GDM1 (cell line): ENCODE measurements at regions not wholly inside any gene's neighbourhood (a gene's known extent, or its start where the extent isn't known, plus 50 kb on each side); places are given as distances from the start of the nearest gene placed in this dataset.
"Not testable (repeated sequence)": the region's sequence is repeated elsewhere in the genome, so short reads cannot be mapped to it uniquely, and the experiment has no call there.

Source experiments
- DNase-seq: peaks from one replicate; lab custom pipeline; 2025; lab: John Stamatoyannopoulos, UW

DNA sequence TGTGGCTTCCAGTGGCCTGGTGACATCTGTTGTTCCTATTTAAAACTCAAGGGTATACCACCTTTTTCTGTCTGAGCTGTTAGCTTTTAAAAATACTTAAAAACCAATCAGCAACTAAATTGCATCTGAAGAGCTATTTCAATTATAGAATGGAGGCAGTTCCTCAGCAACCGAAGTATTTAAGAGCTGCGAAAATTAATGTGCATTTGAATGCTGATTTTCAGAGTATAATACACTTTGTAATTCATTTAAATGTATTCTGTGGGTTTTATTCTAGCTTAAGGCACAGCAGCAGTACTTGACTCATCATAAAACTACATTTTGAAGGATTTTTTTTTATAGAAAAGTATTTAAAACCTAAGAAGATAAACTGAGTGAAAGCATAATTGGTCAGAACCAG lies 404.9 kb upstream of the PRKCQ start:
- DNase-seq: no peak

DNA sequence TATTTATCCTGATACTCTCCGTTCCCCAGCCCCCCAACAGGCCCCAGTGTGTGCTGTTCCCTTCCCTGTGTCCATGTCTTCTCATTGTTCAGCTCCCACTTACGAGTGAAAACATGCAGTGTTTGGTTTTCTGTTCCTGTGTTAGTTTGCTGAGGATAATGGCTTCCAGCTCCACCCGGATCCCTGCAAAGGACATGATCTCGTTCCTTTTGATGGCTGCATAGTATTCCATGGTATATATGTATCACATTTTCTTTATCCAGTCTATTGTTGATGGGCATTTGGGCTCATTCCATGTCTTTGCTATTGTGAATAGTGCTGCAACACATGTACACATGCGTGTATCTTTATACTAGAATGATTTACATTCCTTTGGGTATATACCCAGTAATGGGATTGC lies 403.9 kb upstream of the PRKCQ start:
- not testable (repeated sequence) for DNase-seq

DNA sequence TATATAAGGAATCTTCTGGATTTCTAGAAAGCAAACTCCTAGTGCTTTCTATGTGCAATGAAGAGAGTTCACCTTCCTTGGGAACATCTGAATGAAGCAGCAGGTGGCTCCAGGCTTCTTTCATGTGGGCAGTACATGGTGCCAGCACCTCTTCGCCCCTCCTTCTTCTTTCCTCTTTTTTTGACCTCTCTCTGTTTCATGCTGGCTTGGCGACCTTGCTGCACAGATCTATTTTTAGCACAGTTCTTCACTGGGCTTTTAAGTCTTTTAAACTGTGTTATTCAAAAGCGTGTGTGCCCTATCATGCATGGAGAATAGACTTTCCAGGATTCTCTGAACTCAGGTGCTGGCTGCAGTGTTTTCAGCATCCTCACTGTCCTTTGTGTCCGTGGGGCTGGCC lies 400.3 kb upstream of the PRKCQ start:
- no peak for DNase-seq

DNA sequence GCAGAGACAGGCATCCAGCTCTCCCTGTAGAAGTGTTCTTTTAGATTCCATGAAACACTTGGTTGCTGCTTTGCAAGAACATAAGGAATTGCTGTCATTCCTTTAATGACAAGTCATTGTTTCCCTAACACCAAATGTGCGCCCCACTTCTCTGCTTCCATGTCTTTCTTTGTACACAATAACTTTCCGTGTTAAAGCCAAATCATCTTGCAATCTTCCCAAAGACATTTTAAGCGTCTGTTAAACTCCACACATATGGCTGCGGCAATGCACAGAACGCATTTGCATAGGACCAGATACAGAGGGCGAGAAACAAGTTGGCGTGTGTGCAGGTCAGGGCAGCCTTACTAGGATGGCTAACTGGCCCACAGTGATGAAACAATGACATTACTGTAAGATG lies 399.3 kb upstream of the PRKCQ start:
- no peak for DNase-seq

DNA sequence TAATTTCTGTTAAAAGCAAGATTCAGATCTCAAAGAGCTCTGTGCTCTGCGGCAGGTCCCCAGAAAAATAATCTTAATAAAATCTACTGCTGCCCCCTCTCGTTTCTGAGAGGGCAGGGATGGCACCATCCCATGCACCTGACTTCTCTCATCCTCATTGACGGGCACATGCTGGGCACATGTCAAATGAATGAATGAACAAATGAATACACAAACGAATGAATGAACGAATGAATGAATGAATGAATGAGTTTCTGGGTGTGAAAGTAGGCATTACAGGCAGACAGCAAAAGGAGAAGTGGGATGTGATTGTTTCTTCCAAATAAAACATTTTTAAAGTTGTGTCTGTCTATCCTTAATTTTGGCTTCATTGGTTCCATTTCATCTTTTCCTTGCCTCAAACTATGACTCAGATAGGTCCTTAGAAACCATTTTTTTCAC lies 398.1 kb upstream of the PRKCQ start:
- DNase-seq: no peak

DNA sequence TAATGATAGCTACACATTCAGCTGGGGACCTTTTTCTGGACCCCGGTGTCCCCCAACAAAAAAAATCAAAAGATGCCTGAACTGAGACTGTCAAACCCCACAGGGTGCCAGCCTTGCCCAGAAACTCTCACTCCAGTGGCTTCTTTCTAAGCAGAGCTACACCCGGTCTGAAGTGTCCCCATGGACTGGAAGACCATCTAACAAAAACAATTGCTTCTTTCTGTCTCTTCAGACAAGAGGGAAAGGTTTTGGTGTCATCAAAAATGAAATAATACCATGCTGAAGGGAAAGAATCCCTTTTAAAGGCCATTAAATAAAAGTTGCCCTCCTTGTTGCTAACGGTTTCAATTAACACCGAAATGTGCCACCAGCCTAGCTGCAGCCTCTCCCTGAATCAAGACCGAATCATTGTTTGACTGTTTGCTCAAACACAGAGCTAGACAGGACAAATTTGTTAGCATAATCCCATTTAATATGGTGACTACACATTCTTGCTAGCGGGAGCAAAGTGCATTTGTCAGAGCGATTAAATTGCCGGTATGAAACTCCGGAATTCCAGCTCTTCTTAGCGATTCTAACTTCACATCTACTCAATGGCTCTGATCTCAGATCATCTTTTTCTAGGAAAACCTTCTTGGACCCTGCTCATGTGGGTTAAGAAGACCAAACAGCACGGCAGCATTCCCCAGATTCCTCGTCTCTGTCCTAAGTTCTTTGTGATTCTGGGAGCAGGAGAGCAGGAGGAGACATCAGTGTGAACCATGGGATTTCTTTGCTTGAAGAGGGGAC lies 397.5 kb upstream of the PRKCQ start:
- no peak for DNase-seq

DNA sequence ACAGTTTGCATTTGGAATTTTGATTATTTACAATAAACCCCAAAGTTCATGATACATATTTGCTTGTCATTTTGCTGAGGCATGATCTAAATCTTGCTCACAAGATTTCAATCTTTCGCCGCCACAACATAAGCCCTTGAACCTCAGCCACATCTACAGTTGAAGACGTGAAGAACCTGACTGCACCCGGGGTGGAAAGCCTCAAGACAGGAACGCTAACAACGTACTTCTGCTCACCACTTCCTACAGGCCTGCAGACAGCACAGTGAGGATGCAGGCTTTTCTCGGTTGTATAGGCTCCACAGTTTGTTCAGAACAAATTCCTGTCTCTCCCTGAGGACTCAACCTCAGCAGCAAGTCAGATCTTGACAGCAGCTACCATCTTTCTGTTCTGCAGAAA lies 393.8 kb upstream of the PRKCQ start:
- peak; percentile 69 for DNase-seq

DNA sequence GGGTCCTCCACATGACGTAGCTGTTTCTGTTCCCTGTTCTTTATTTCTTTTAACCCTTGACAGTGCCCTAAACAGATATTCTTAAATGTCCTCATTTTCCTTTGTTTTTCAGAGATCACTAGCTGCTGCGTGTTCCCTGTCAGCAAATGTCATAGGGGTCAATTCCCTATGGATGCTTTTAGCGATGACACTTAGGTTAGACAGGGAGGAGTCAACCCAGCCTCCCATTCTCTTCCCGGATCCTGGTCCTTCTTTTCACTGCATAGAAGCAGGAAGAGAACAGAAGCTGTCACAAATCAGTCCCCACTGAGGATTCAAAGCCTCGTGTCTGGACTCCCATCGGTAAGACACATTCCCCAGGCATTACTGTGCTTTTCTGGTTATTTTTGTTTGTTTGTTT lies 392.1 kb upstream of the PRKCQ start:
- DNase-seq: no peak

DNA sequence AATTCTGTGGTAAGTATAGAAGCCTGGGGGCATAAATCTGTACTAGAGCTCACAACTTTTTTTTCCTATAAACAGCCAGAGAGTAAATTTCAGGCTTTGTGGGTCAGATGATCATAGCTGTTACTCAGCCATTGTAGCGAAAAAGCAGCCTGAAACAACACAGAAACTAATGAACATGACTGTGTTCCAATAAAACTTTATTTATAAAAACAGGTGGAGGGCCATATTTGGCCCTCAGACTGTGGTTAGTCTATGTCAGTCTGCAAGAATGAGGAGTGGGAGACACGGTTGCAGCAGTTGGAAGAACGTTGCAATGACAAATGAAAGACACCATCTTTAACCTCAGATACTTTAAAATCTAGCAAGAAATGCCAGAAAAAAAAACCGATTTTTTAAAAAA lies 389.6 kb upstream of the PRKCQ start:
- no peak for DNase-seq

DNA sequence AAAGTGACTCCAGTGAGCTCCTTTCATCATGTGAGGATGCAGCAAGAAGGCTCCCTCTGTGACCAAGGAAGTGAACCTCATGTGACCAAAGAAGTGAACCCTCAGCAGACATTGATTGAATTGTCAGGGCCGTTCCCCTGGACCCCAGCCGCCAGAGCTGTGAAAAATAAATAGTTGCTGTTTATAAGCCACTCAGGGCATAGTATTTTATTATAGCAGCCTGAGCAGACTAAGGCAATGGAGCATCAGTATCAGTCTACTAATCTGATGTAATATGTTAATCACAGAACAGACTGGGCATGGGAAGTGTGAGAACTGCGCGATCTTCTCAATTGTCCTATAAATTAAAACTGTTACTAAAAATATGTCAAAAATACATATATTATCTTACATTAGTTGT lies 384.5 kb upstream of the PRKCQ start:
- DNase-seq: no peak

DNA sequence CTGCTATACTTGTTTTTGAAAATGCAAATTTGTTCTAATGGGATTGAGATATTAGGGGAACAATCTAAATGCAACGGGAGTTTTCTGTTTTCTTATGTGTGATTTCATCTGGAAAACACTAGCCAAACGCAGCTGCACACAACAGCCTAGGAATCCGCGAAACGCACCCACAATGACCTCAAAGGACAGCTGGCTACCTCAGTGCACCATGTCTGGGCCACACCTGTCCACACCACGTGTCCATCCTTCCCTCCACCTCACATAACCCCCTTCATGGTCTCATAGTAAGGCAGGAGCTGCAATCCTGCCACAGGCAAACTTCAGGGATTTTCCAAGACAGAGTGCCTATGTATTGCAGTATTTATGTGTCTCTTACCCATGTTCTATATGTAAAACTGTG lies 382.5 kb upstream of the PRKCQ start:
- DNase-seq: no peak

DNA sequence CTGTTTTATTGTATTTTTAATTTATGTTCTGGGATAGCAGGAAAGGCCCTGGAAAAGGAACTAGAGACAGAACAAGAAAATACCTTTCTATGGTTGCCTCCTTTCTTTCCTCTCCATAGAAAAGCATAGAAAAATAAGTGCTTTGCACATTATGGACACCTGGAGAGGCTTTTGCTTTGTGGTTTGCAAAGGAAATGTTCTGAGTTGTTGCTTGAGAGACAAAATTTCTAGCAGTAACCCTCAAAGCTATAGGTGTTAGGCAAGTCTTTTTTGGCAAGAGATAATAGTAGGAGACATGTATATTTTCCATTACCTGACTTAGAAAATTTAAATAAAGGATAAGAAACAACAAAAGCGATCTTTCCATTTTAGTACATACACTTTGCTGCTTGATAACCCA lies 378.6 kb upstream of the PRKCQ start:
- DNase-seq: no peak

DNA sequence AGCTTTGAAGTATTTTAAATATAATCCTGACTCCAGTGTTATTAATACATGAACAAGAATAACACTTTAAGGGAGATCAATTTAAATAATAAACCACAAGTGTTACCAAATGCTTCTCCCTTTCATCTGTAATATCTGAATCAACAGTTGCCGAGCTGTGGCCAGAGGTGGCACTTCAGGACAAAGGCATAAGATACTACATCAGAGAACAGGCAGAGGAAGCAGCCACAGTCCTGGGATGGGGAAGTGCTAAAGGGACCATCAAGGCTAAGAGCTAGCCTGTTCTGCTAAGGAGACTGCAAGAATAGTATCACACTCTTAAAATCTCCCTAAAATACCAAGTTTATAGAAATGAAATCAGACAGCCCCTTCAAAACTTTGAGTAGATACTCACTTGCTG lies 378.2 kb upstream of the PRKCQ start:
- peak; percentile 67 for DNase-seq

DNA sequence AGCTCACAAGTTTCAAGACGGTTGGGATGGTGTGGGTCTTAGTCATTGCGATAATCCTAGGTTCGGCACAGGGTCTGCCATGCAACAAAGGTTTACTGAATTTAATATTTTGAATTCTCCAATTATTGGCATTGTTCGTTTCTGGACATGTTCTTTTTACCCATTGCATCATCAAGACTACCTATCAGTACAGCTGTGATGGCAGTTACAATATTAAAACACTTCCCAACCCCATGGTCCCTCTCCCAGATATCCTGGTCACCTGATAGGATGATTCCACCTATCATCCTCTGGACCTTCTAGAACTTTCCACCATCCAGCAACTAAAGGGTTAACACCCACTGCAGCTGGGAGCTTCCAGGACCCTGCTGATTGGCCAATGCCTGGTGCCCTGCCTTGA lies 377.8 kb upstream of the PRKCQ start:
- no peak for DNase-seq

DNA sequence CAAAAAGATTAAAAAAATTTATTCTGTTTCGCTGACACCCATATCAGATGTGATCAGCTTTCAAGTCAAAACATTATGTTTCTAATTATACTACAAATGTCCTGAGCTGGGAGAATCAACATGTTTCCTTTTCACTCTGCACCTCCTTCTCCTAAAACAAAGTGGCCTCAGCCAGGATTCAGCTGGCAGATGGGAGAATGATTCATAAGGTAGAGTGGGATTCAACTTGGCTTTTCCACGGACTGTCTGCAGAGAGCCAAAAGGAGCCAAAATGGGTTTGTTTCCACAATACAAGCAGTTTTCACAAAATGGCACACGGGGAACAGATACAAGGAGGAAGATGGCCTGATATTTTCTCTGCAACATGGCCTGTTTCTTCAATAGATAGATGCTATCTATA lies 376.5 kb upstream of the PRKCQ start:
- no peak for DNase-seq

DNA sequence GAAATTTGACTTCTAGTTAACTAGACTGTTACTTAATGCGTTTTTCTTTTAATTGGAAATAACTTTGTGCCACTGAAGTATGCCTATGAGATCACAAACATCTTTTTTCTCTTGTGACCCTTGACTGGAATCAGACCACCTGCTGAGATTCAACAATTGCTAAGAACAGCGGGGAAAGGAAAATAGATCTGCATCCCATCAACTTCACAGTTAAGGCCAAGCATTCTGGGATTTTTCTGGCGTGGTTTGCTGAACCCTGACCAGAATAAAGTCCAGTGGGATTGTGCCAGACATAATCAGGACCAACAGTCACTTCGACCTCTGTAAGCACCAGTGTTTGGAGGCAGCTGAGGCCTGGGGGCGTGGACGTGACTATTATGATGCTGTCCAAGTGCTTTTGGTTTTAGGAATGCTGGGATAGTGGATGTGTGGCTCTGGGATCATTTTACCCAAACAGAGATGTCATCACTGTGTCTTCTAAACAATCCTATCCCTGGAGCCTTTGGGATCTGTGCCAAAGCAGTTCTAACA lies 373.3 kb upstream of the PRKCQ start:
- no peak for DNase-seq

DNA sequence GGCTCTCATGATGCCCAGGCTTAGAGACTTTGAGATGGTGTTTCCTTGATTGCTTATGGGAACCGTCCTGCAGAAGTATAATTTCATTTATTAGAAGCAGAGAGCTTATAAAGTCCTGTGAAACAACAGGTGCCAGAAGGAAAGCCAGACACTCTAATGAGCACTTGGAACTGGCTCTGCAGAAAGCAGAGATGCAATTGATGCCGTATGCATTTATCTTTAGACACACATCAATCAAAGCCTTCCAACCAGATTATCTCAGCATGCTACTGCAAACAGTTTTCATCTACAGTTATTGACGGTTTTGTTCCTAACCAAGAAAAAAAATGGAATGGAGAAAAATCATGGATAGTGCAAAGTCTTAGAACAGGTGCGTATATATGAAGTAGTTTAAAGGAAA lies 371.7 kb upstream of the PRKCQ start:
- no peak for DNase-seq

DNA sequence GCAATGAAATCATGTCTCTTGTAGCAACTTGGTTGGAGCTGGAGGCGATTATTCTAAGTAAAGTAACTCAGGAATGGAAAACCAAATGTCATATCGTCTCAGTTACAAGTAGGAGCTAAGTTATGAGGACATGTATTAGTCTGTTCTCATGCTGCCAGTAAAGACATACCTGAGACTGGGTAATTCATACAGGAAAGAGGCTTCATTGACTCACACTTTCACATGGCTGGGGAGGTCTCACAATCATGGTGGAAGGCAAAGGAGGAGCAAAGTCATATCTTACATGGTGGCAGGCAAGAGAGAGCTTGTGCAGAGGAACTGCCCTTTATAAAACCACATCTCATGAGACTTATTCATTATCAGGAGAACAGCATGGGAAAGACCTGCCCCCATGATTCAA lies 370.1 kb upstream of the PRKCQ start:
- DNase-seq: no peak

DNA sequence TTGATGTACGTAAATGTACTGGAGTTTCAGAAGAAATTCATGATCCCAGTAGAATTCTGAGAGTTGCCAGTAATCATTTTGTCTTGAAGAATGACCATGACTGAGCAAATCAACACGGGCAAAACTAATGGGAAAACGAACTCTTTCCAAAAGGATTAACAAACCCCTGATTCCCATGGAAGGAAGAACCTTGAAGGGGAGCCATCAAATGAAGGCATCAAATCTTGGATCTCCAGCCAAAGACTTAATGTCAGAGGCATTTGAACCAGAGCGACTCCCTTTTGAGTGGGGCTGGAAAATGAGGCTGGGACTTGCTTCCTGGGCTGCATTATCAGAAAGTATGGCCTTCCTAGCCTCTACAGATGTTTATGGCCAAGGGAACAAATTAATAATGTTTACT lies 364.4 kb upstream of the PRKCQ start:
- DNase-seq: no peak

DNA sequence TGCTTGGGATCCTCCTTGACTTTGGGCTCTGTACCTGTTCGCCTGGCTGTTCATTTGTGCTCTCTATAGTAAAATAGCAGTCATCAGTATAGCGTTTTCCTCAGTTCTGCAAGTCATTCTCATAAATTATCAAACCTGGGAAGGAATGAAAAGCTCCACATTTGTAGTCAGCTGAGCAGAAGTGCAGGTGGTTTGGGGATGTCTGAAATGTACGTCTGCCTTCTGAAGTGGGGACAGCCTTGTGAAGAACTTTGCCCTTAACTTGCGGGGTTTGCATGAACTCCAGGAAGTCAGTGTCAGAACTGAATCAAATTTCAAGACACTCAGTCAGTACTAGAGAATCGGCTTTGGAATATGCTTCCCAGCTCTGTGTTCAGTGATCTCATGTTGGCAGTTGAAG lies 358.3 kb upstream of the PRKCQ start:
- DNase-seq: no peak

DNA sequence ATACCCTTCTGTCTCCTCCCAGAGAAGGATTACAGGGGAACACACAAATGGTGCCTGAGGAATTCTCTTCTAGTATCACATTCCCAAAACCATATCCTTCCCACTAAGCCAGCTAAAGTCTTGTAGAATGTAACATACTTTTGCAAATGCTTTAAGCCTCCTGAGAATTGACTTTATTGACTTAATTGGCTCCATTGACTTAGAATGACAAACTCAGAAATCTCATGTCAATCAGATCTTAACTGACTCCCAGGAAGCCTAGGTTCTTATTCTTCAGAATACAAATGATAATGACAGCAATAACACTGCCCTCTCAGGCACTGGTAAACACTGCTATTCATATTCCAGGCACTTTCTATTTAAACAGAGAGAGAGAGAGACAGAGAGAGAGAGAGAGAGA lies 356.9 kb upstream of the PRKCQ start:
- no peak for DNase-seq

DNA sequence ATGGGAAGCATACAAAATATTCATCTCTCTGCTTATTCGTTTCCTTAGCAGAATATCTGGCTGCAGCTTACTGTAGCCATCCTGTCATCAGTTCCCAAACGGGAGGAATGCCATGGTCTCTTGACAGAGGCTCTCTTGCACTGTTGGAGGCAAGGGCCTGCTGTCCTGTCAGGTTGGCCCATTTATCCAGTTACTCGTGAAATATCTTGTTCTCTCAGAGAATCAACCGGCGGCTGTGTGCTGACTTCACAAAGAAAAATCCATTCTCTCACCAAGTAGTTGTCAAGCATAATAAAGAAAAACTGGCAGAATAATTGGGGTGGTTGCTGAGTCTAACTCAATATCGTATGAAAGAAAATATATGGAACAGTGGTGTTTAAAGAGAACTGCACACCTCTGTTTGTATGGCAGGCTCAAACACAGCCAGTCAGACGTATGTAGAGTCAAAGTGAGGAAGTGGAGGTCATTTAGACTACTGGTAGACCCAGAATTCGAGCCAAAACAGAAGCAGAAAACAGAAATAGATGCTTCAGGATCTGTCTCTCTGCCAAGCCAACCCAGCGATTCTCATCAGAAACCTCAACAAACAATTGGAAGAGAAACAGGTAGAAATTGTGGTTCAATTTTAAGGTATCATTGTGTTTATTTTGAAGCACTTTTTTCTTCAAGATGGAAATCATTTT lies 349.2 kb upstream of the PRKCQ start:
- DNase-seq: peak; percentile 58

DNA sequence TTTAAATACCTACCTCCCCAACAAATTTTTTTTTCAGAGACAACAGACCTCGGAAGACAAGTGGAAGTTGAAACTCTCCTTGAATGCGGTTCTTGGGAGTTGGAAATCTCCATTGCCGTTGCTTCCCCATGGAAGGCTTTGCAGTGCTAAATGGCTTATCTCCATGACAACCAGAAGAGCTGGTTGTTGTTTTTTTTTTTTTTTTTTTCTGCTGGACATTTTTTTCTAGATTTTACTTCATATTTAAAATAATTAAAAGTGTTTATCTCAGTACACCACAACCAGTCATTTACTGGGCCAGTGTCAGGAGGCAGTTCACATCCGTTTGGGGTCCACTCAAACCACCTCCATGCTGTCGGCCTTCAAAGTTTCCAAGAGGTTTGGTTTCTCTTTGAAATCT lies 348.5 kb upstream of the PRKCQ start:
- DNase-seq: no peak

DNA sequence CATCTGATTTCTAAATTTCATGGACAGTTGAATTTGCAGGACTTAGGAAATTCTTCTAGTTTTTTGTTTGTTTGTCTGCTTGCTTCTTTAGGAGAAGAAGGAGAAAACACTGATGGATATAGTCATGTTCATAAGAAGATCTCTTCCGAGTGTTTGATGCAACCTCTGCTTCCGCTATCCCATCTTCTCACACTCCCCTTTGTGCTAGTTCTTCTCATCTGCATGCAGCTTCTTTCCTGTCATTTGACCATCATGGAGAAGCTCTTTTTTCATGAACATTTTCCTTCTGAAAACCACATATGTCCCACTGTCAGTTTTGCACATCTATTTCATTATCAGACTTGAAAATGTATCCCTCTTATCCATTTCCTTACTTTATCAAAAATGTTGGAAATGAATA lies 346.9 kb upstream of the PRKCQ start:
- no peak for DNase-seq
